HEK293 (cell line): ENCODE measurements at regions not wholly inside any gene's neighbourhood (a gene's known extent, or its start where the extent isn't known, plus 50 kb on each side); places are given as distances from the start of the nearest gene placed in this dataset.

ENCODE experiments used
- CTCF ChIA-PET: fragments of 350-600 bp; formaldehyde crosslinking; extraction: SDS; loops from one replicate; lab custom pipeline; 2021; ENCODE audit warnings: antibody characterized with exemption; lab: Yijun Ruan, JAX
- POLR2A ChIA-PET: fragments of 300-600 bp; formaldehyde crosslinking; extraction: SDS; loops from one replicate; lab custom pipeline; 2020; ENCODE audit warnings: antibody characterized with exemption, inconsistent platforms; lab: Yijun Ruan, JAX
- H3K27ac ChIP-seq: fragments of 200-500 bp; sonication (Bioruptor generic); 2 replicates; pipeline ENCODE4 v1.5.1; 2014; ENCODE audit warnings: low read depth, low read length, control low read depth, inconsistent platforms; ENCODE audit errors: extremely low read depth
- H3K36me3 ChIP-seq, 2 experiments: fragments of 200-500 bp in 1 of 2; sonication (Bioruptor generic) in 1 of 2; 1 replicate in 1 of 2; 2 replicates in 1 of 2; pipeline ENCODE4 v1.5.1; 2014 to 2017; ENCODE audit warnings: inconsistent platforms in 2 of 2, low read length in 2 of 2; ENCODE audit not compliant: control insufficient read depth in 2 of 2, insufficient read depth in 1 of 2
- H3K4me1 ChIP-seq: fragments of 200-500 bp; sonication (Bioruptor generic); 2 replicates; pipeline ENCODE4 v1.5.1; 2014; ENCODE audit warnings: mild to moderate bottlenecking, low read length, inconsistent platforms; ENCODE audit not compliant: control insufficient read depth, insufficient read depth
- H3K4me3 ChIP-seq: 2 replicates; pipeline ENCODE4 v1.5.1; 2011; ENCODE audit warnings: low read depth, mild to moderate bottlenecking, control low read depth, low read length, moderate library complexity
- H3K9me3 ChIP-seq: fragments of 200-500 bp; sonication (Bioruptor generic); 2 replicates; pipeline ENCODE4 v1.5.1; 2014; ENCODE audit warnings: low read depth, low read length, inconsistent platforms; ENCODE audit not compliant: control insufficient read depth, insufficient read depth
- BCL11B ChIP-seq: fragments of 450-650 bp; formaldehyde crosslinking; IDR thresholded peaks from 2 replicates; pipeline ENCODE4 v1.5.1; 2016; ENCODE audit warnings: low read depth, missing biosample characterization, missing genetic modification characterization
- ZFHX2 ChIP-seq: fragments of 450-650 bp; formaldehyde crosslinking; conservative IDR thresholded peaks from 2 replicates; pipeline ENCODE4 v1.5.1; 2016; ENCODE audit warnings: missing biosample characterization, missing genetic modification characterization
- ZNF248 ChIP-seq: fragments of 450-650 bp; formaldehyde crosslinking; IDR thresholded peaks from 2 replicates; pipeline ENCODE4 v1.5.1; 2017; ENCODE audit warnings: missing biosample characterization, missing genetic modification characterization
- ZNF274 ChIP-seq, 2 experiments: fragments of 200-500 bp in 1 of 2; fragments of 450-650 bp in 1 of 2; sonication (Bioruptor generic) in 1 of 2; formaldehyde crosslinking in 1 of 2; IDR thresholded peaks; 2 replicates each; pipeline versions ENCODE4 v1.5.1 to v1.6.1; 2014 to 2016; ENCODE audit warnings: borderline replicate concordance in 1 of 2, inconsistent platforms in 1 of 2, low read length in 1 of 2, missing biosample characterization in 1 of 2, missing genetic modification characterization in 1 of 2
- ZNF311 ChIP-seq: fragments of 450-650 bp; formaldehyde crosslinking; IDR thresholded peaks from 2 replicates; pipeline ENCODE4 v1.5.1; 2017; ENCODE audit warnings: missing biosample characterization, missing genetic modification characterization, borderline replicate concordance
- ZNF350 ChIP-seq: fragments of 450-650 bp; formaldehyde crosslinking; IDR thresholded peaks from 2 replicates; pipeline ENCODE4 v1.5.0; 2017; ENCODE audit warnings: missing biosample characterization, mild to moderate bottlenecking, missing genetic modification characterization
- ZNF404 ChIP-seq: fragments of 450-650 bp; formaldehyde crosslinking; IDR thresholded peaks from 2 replicates; pipeline ENCODE4 v1.5.1; 2017; ENCODE audit warnings: missing biosample characterization, missing genetic modification characterization
- ZNF529 ChIP-seq: fragments of 450-650 bp; formaldehyde crosslinking; IDR thresholded peaks from 2 replicates; pipeline ENCODE4 v1.5.1; 2017; ENCODE audit warnings: missing genetic modification characterization, missing biosample characterization; ENCODE audit not compliant: insufficient replicate concordance
- ZNF544 ChIP-seq: fragments of 450-650 bp; formaldehyde crosslinking; IDR thresholded peaks from 2 replicates; pipeline ENCODE4 v1.5.0; 2017; ENCODE audit warnings: missing biosample characterization, missing genetic modification characterization
- ZNF585B ChIP-seq: fragments of 450-650 bp; formaldehyde crosslinking; IDR thresholded peaks from 2 replicates; pipeline ENCODE4 v1.5.1; 2016; ENCODE audit warnings: missing biosample characterization, missing genetic modification characterization
- ZNF747 ChIP-seq: fragments of 450-650 bp; formaldehyde crosslinking; IDR thresholded peaks from 2 replicates; pipeline ENCODE4 v1.5.1; 2016; ENCODE audit warnings: missing biosample characterization, missing genetic modification characterization
- ZSCAN30 ChIP-seq: fragments of 450-650 bp; IDR thresholded peaks from 2 replicates; pipeline ENCODE4 v1.5.1; 2018; ENCODE audit warnings: missing biosample characterization, mild to moderate bottlenecking, missing genetic modification characterization, moderate library complexity
- TF ChIP-seq, protein P1 (sequence below): fragments of 450-650 bp; IDR thresholded peaks from 2 replicates; pipeline ENCODE4 v1.5.1; 2018; ENCODE audit warnings: missing biosample characterization, missing genetic modification characterization
- TF ChIP-seq, protein P2 (sequence below): fragments of 450-650 bp; formaldehyde crosslinking; IDR thresholded peaks from 2 replicates; pipeline ENCODE4 v1.5.1; 2016; ENCODE audit warnings: missing biosample characterization, missing genetic modification characterization, borderline replicate concordance
- TF ChIP-seq, protein P3 (sequence below): fragments of 450-650 bp; formaldehyde crosslinking; IDR thresholded peaks from 2 replicates; pipeline ENCODE4 v1.5.1; 2016; ENCODE audit warnings: missing biosample characterization, missing genetic modification characterization
- TF ChIP-seq, protein P4 (sequence below): fragments of 450-650 bp; formaldehyde crosslinking; IDR thresholded peaks from 2 replicates; pipeline ENCODE4 v1.5.1; 2017; ENCODE audit warnings: missing biosample characterization, missing genetic modification characterization
- TF ChIP-seq, protein P5 (sequence below): fragments of 450-650 bp; formaldehyde crosslinking; IDR thresholded peaks from 2 replicates; pipeline ENCODE4 v1.5.1; 2016; ENCODE audit warnings: missing biosample characterization, missing genetic modification characterization

DNA sequence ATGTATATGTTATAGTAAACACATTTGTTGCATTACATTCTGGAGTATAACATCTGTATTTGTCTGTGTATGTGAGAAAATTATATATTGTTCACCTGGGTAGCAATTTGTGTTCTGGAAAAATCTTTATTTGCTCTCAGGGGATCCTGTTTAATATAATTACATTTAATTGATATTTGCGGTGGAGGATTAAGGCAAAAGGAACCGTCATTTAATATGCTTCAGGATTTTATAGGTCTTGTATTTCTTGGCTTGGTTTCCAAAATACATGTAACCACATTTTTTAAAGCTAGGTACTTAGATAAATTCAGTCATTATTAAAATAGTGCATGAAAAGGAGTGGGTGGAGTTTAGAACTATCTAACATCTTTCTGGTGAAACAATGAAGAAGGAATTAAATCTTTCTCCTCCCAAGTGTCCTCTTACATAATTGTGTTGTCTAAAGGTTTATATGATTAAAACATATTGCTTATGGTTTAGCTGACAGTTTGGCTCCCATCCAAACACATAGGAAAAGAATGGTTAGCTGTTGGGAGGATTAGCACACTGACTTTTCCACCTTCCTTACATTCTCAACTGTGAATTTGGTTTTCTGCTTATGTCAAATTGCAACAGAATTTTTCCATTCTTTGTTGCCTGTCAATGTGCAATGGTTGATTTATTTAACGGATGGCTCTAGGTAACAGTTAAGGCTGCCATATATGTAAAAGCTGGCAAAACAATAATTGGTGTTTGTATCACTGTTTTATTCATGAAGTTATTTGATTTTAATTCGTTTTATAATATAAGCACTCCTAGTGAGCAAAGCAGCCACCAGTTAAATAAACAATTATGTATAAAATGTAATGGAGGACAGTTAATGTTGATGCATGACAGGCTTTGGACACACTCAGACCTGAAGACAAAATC, 250.8 kb upstream of the SFRP2 start (continued):
- TF ChIP-seq, protein P1, sequence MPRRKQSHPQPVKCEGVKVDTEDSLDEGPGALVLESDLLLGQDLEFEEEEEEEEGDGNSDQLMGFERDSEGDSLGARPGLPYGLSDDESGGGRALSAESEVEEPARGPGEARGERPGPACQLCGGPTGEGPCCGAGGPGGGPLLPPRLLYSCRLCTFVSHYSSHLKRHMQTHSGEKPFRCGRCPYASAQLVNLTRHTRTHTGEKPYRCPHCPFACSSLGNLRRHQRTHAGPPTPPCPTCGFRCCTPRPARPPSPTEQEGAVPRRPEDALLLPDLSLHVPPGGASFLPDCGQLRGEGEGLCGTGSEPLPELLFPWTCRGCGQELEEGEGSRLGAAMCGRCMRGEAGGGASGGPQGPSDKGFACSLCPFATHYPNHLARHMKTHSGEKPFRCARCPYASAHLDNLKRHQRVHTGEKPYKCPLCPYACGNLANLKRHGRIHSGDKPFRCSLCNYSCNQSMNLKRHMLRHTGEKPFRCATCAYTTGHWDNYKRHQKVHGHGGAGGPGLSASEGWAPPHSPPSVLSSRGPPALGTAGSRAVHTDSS (tag by site-specific recombination): 0 out of 2 replicates have a peak, but pooled peaks have one; percentile 10
- TF ChIP-seq, protein P2, sequence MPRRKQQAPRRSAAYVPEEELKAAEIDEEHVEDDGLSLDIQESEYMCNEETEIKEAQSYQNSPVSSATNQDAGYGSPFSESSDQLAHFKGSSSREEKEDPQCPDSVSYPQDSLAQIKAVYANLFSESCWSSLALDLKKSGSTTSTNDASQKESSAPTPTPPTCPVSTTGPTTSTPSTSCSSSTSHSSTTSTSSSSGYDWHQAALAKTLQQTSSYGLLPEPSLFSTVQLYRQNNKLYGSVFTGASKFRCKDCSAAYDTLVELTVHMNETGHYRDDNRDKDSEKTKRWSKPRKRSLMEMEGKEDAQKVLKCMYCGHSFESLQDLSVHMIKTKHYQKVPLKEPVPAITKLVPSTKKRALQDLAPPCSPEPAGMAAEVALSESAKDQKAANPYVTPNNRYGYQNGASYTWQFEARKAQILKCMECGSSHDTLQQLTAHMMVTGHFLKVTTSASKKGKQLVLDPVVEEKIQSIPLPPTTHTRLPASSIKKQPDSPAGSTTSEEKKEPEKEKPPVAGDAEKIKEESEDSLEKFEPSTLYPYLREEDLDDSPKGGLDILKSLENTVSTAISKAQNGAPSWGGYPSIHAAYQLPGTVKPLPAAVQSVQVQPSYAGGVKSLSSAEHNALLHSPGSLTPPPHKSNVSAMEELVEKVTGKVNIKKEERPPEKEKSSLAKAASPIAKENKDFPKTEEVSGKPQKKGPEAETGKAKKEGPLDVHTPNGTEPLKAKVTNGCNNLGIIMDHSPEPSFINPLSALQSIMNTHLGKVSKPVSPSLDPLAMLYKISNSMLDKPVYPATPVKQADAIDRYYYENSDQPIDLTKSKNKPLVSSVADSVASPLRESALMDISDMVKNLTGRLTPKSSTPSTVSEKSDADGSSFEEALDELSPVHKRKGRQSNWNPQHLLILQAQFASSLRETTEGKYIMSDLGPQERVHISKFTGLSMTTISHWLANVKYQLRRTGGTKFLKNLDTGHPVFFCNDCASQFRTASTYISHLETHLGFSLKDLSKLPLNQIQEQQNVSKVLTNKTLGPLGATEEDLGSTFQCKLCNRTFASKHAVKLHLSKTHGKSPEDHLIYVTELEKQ (tag by site-specific recombination): 0 out of 2 replicates have a peak, but pooled peaks have one; percentile 57

DNA sequence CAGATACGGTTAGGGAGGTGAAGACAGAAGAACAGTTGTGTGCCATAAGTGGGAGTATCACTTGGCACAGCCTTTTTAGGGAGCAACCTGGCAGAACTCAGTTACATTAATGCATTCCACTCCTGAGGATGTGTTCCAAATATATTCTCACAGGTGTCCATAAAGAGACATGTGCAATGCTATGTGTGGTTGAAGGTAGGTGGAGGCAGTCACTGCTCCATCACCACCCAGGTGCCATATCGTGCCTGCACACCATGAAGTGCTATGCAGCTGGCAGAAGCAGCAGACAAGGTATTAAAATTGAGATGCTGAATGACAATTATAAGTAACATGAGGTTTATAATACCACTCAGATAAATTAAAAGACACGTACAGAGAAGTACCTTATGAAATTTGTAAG, 248.0 kb upstream of the SFRP2 start:
- TF ChIP-seq ZNF350 (tag by site-specific recombination) (no peak), ZNF404 (tag by site-specific recombination) (no peak), ZNF544 (tag by site-specific recombination) (no peak), ZNF529 (tag by site-specific recombination) (no peak), ZFHX2 (tag by site-specific recombination) (no peak), ZNF747 (no peak), ZNF248 (no peak), ZNF274 (IDR thresholded peaks at IDR 0.05; ENCODE audit: low read length) (no peak), ZNF274 (tag by site-specific recombination; IDR thresholded peaks at IDR 0.05; ENCODE audit: borderline replicate concordance) (no peak)
- TF ChIP-seq, protein P3, sequence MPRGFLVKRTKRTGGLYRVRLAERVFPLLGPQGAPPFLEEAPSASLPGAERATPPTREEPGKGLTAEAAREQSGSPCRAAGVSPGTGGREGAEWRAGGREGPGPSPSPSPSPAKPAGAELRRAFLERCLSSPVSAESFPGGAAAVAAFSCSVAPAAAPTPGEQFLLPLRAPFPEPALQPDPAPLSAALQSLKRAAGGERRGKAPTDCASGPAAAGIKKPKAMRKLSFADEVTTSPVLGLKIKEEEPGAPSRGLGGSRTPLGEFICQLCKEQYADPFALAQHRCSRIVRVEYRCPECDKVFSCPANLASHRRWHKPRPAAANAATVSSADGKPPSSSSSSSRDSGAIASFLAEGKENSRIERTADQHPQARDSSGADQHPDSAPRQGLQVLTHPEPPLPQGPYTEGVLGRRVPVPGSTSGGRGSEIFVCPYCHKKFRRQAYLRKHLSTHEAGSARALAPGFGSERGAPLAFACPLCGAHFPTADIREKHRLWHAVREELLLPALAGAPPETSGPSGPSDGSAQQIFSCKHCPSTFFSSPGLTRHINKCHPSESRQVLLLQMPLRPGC: no peak
- TF ChIP-seq, protein P1 (tag by site-specific recombination): no peak
- ChIA-PET CTCF (no interaction called here), POLR2A (no interaction called here)
- no peak overlapping the region for H3K4me3 ChIP-seq
- no peaks in the 10 kb centered on the region for H3K9me3 ChIP-seq
- H3K4me1 ChIP-seq: peaks cover 8% of the 10 kb centered on the region
- H3K36me3 ChIP-seq: no peaks in the 10 kb centered on the region
- H3K27ac ChIP-seq: no peak overlapping the region

DNA sequence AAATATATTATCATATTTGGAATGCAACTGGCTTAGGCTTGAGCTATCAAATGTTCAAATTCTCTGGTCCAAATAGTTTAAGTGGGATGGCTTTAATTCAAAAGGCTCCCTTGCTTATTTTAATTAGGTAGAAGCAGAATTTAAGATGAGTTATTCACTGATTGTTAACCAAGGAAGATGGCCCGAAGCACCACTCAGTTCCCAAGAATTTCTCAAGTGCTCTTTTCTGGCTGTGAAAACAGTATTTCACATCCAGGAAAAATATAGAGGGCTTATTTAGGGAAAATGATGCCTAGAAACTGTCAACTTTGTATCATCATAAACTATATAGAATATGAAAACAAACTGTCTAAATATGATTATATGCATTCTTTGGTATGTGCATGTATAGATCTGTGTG, 246.5 kb upstream of the SFRP2 start:
- no peaks in the 10 kb centered on the region for H3K9me3 ChIP-seq
- H3K4me3 ChIP-seq: no peak overlapping the region
- H3K27ac ChIP-seq: no peak overlapping the region
- H3K4me1 ChIP-seq: peaks cover 14% of the 10 kb centered on the region
- no peaks in the 10 kb centered on the region for H3K36me3 ChIP-seq
- ChIA-PET CTCF (no interaction called here), POLR2A (no interaction called here)
- TF ChIP-seq ZNF585B (no peak), ZNF311 (tag by site-specific recombination) (no peak), BCL11B (tag by site-specific recombination) (no peak), ZSCAN30 (tag by site-specific recombination) (no peak)
- TF ChIP-seq, protein P4, sequence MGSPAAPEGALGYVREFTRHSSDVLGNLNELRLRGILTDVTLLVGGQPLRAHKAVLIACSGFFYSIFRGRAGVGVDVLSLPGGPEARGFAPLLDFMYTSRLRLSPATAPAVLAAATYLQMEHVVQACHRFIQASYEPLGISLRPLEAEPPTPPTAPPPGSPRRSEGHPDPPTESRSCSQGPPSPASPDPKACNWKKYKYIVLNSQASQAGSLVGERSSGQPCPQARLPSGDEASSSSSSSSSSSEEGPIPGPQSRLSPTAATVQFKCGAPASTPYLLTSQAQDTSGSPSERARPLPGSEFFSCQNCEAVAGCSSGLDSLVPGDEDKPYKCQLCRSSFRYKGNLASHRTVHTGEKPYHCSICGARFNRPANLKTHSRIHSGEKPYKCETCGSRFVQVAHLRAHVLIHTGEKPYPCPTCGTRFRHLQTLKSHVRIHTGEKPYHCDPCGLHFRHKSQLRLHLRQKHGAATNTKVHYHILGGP (tag by site-specific recombination): no peak
- TF ChIP-seq, protein P5, sequence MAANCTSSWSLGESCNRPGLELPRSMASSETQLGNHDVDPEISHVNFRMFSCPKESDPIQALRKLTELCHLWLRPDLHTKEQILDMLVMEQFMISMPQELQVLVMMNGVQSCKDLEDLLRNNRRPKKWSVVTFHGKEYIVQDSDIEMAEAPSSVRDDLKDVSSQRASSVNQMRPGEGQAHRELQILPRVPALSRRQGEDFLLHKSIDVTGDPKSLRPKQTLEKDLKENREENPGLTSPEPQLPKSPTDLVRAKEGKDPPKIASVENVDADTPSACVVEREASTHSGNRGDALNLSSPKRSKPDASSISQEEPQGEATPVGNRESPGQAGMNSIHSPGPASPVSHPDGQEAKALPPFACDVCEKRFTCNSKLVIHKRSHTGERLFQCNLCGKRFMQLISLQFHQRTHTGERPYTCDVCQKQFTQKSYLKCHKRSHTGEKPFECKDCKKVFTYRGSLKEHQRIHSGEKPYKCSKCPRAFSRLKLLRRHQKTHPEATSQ (tag by site-specific recombination): no peak
